ENCODE measurements at regions not wholly inside any gene's neighbourhood (a gene's known extent, or its start where the extent isn't known, plus 50 kb on each side); places are given as distances from the start of the nearest gene placed in this dataset.

- no peaks in the 10 kb centered on the region for H3K27me3 ChIP-seq (ENCODE audit: control insufficient read depth in 2 of 2, insufficient read depth in 2 of 2, low read length in 2 of 2)
- H3K4me3 ChIP-seq (replicated peaks in 1 of 3; ENCODE audit: insufficient read depth in 1 of 3, low read depth in 1 of 3, low read length in 3 of 3), result no peak overlapping the region
- no peaks in the 10 kb centered on the region for H4K20me1 ChIP-seq (replicated peaks; ENCODE audit: control insufficient read depth, extremely low read depth, insufficient read depth, low read length)
- no TSS peak for BruUV-seq (replicated peaks)
- intact Hi-C loops (cut with micrococcal nuclease) (no loop called here), dilution Hi-C loops (cut with MboI; ENCODE audit: extremely low pct_ligation_motif_present, low sequenced_read_pairs) (loop anchor here (25.0 kb wide), 1 partner anchor 100 kb away; no protein-coding TSS in a partner anchor)
- ChIA-PET CTCF (interaction anchor here (1.5 kb wide), 1 partner anchor 14 kb away, joined by 6 read pairs; no protein-coding TSS in a partner anchor), POLR2A (no interaction called here)
- H3K4me2 ChIP-seq (ENCODE audit: insufficient read depth, low read length), result no peak overlapping the region
- H3K27ac ChIP-seq (ENCODE audit: insufficient read depth, low read depth, low read length), result no peak overlapping the region
- H3K9me1 ChIP-seq (replicated peaks; ENCODE audit: control insufficient read depth, extremely low read depth, insufficient read depth, low read length), result no peaks in the 10 kb centered on the region
- no peak overlapping the region for H3K9ac ChIP-seq (replicated peaks; ENCODE audit: extremely low read depth, insufficient read depth, low read length)
- peaks cover 6% of the 10 kb centered on the region for H3K4me1 ChIP-seq (ENCODE audit: control insufficient read depth, extremely low read depth, insufficient read depth, low read length)
- no peaks in the 10 kb centered on the region for H3K9me3 ChIP-seq (replicated peaks; ENCODE audit: control insufficient read depth, insufficient read depth, low read length)
- DNase-seq (ENCODE audit: low read depth, low spot score), result no peak
- TF ChIP-seq EZH2 (IDR thresholded peaks at IDR 0.05; ENCODE audit: borderline replicate concordance, low read depth, low read length, severe bottlenecking) (no peak), POLR2A (IDR thresholded peaks at IDR 0.05; ENCODE audit: low read depth, low read length) (no peak), FOS (IDR thresholded peaks at IDR 0.05; ENCODE audit: borderline replicate concordance, insufficient read depth, low read length) (peak; percentile 59), JUN (IDR thresholded peaks at IDR 0.05; ENCODE audit: borderline replicate concordance, insufficient read depth, insufficient read length, low read depth) (peak; percentile 35), GATA2 (IDR thresholded peaks at IDR 0.05; ENCODE audit: insufficient read depth, insufficient read length, low read depth, low read length) (no peak), MYC (IDR thresholded peaks at IDR 0.05; ENCODE audit: low read depth, low read length) (no peak), POLR2AphosphoS5 (IDR thresholded peaks at IDR 0.05; ENCODE audit: insufficient read depth, low read depth, low read length) (no peak), CTCF (IDR thresholded peaks at IDR 0.05; ENCODE audit: extremely low read depth in 1 of 2, insufficient read depth in 1 of 2, low read depth in 1 of 2, low read length in 2 of 2) (no peak)
- TF ChIP-seq, protein P1, sequence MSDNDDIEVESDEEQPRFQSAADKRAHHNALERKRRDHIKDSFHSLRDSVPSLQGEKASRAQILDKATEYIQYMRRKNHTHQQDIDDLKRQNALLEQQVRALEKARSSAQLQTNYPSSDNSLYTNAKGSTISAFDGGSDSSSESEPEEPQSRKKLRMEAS (IDR thresholded peaks at IDR 0.05; ENCODE audit: insufficient read depth, insufficient read length), result no peak
- H3K79me2 ChIP-seq (ENCODE audit: control insufficient read depth, insufficient read depth, low read length), result no peaks in the 10 kb centered on the region
- no peak for FAIRE-seq
- no peaks in the 10 kb centered on the region for H3K36me3 ChIP-seq (ENCODE audit: control insufficient read depth in 2 of 2, extremely low read depth in 1 of 2, insufficient read depth in 2 of 2, low read length in 2 of 2)
- H2AFZ ChIP-seq (ENCODE audit: low read depth, low read length), result no peak overlapping the region
Measured at GRCh38 chr6:134537146-134537555, 219.2 kb upstream of the SGK1 start.

Measured in endothelial cell of umbilical vein (primary cell).